DOHH2 (cell line): ENCODE measurements at regions not wholly inside any gene's neighbourhood (a gene's known extent, or its start where the extent isn't known, plus 50 kb on each side); places are given as distances from the start of the nearest gene placed in this dataset.

Source experiments
- H3F3A ChIP-seq: fragments of 200-600 bp; sonication (generic), shearing (Covaris generic); 2 replicates; pipeline ENCODE4 v1.6.0; 2016; ENCODE audit warnings: antibody characterized with exemption, mild to moderate bottlenecking; ENCODE audit not compliant: control insufficient read depth, insufficient read depth
- H3K27ac ChIP-seq: fragments of 200-600 bp; sonication (generic); 2 replicates; pipeline ENCODE4 v1.5.1; 2014; ENCODE audit warnings: low read depth, mild to moderate bottlenecking, low read length, moderate library complexity
- H3K27me3 ChIP-seq: fragments of 200-600 bp; sonication (generic); 2 replicates; pipeline ENCODE4 v1.6.1; 2014; ENCODE audit warnings: mild to moderate bottlenecking, low read length, mixed read lengths; ENCODE audit not compliant: control insufficient read depth
- H3K36me3 ChIP-seq: fragments of 200-600 bp; sonication (generic); 2 replicates; pipeline ENCODE4 v1.6.1; 2014; ENCODE audit warnings: mild to moderate bottlenecking, low read length, moderate library complexity, mixed read lengths; ENCODE audit not compliant: control insufficient read depth
- H3K4me1 ChIP-seq: fragments of 200-600 bp; sonication (generic); 2 replicates; pipeline ENCODE4 v1.6.1; 2014; ENCODE audit warnings: mild to moderate bottlenecking, low read length, mixed read lengths; ENCODE audit not compliant: control insufficient read depth
- H3K4me2 ChIP-seq: fragments of 200-600 bp; sonication (generic); 2 replicates; pipeline ENCODE4 v1.6.0; 2014; ENCODE audit warnings: mild to moderate bottlenecking, low read length, moderate library complexity
- H3K4me3 ChIP-seq: fragments of 200-600 bp; sonication (generic); 2 replicates; pipeline ENCODE4 v1.5.1; 2014; ENCODE audit warnings: mild to moderate bottlenecking, low read length, mixed read lengths
- H3K79me2 ChIP-seq: fragments of 200-600 bp; sonication (generic); 2 replicates; pipeline ENCODE4 v1.6.1; 2014; ENCODE audit warnings: mild to moderate bottlenecking, low read length, mixed read lengths; ENCODE audit not compliant: control insufficient read depth
- H3K9me2 ChIP-seq: fragments of 200-600 bp; sonication (generic); replicated peaks from 2 replicates; pipeline ENCODE4 v1.6.1; 2014; ENCODE audit warnings: mild to moderate bottlenecking, low read length, mixed read lengths; ENCODE audit not compliant: control insufficient read depth
- H3K9me3 ChIP-seq: fragments of 200-600 bp; sonication (generic); 2 replicates; pipeline ENCODE4 v1.6.1; 2014; ENCODE audit warnings: antibody characterized with exemption, low read length, mixed read lengths; ENCODE audit not compliant: control insufficient read depth, insufficient read depth
- H4K20me1 ChIP-seq: fragments of 200-600 bp; sonication (generic); 2 replicates; pipeline ENCODE4 v1.6.0; 2014; ENCODE audit warnings: low read depth, mild to moderate bottlenecking, antibody characterized with exemption, low read length, moderate library complexity; ENCODE audit not compliant: control insufficient read depth, insufficient read depth
- EZH2phosphoT487 ChIP-seq: fragments of 200-600 bp; sonication (generic); IDR thresholded peaks from 2 replicates; pipeline ENCODE4 v1.6.1; 2017; ENCODE audit warnings: borderline replicate concordance, mild to moderate bottlenecking, antibody characterized with exemption, low read length, moderate library complexity, mixed read lengths
- TF ChIP-seq, protein P1 (sequence below): fragments of 200-600 bp; sonication (generic); IDR thresholded peaks from one replicate; pipeline ENCODE4 v1.5.1; 2014; ENCODE audit warnings: antibody characterized with exemption, mild to moderate bottlenecking, low read depth, low read length; ENCODE audit not compliant: poor library complexity, severe bottlenecking

DNA sequence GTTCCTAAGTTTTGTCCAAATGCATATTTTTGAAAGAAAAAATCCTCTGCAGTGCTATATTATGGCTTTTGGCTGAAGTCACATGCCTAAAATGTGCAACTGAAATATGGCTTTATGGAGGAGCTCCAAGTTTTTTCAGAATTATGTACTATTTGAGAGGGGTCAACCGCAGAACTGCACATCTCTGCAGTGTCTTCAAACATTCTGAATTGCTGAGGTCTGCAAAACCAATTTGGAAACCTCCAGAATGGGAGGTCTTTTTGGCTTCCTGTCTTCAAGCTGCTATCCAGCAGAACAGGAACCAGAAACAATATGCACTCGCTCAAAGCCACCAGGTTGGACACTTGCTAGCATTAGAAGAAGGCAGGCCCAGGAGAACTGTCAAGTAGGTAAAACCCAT, 376.0 kb upstream of the PAPPA start:
- no peak overlapping the region for H3K4me2 ChIP-seq
- H4K20me1 ChIP-seq: no peaks in the 10 kb centered on the region
- no peaks in the 10 kb centered on the region for H3K27me3 ChIP-seq
- H3K4me1 ChIP-seq: no peaks in the 10 kb centered on the region
- no peaks in the 10 kb centered on the region for H3K9me2 ChIP-seq
- no peak overlapping the region for H3K4me3 ChIP-seq
- TF ChIP-seq, protein P1, sequence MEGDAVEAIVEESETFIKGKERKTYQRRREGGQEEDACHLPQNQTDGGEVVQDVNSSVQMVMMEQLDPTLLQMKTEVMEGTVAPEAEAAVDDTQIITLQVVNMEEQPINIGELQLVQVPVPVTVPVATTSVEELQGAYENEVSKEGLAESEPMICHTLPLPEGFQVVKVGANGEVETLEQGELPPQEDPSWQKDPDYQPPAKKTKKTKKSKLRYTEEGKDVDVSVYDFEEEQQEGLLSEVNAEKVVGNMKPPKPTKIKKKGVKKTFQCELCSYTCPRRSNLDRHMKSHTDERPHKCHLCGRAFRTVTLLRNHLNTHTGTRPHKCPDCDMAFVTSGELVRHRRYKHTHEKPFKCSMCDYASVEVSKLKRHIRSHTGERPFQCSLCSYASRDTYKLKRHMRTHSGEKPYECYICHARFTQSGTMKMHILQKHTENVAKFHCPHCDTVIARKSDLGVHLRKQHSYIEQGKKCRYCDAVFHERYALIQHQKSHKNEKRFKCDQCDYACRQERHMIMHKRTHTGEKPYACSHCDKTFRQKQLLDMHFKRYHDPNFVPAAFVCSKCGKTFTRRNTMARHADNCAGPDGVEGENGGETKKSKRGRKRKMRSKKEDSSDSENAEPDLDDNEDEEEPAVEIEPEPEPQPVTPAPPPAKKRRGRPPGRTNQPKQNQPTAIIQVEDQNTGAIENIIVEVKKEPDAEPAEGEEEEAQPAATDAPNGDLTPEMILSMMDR: no peak
- no peaks in the 10 kb centered on the region for H3K79me2 ChIP-seq
- H3K27ac ChIP-seq: no peak overlapping the region
- no peaks in the 10 kb centered on the region for H3K9me3 ChIP-seq
- H3K36me3 ChIP-seq: no peaks in the 10 kb centered on the region
- H3F3A ChIP-seq: no peaks in the 10 kb centered on the region

- no peaks in the 10 kb centered on the region for H3K4me1 ChIP-seq
- H3K9me2 ChIP-seq: no peaks in the 10 kb centered on the region
- H3K27ac ChIP-seq: no peak overlapping the region
- no peaks in the 10 kb centered on the region for H3K79me2 ChIP-seq
- TF ChIP-seq EZH2phosphoT487: no peak
- TF ChIP-seq, protein P1: no peak
- H4K20me1 ChIP-seq: no peaks in the 10 kb centered on the region
- H3F3A ChIP-seq: no peaks in the 10 kb centered on the region
- H3K9me3 ChIP-seq: no peaks in the 10 kb centered on the region
- no peak overlapping the region for H3K4me2 ChIP-seq
- H3K4me3 ChIP-seq: no peak overlapping the region
- H3K36me3 ChIP-seq: no peaks in the 10 kb centered on the region
- H3K27me3 ChIP-seq: no peaks in the 10 kb centered on the region
These were observed 372.4 kb upstream of the PAPPA start for GRCh38 chr9:115781070-115781736.

GRCh38 chr9:115786321-115786720, 367.3 kb upstream of the PAPPA start:
- Histone ChIP-seq H3K79me2 (no peaks in the 10 kb centered on the region), H3K4me2 (no peak overlapping the region), H3K4me3 (no peak overlapping the region), H3K36me3 (no peaks in the 10 kb centered on the region), H4K20me1 (no peaks in the 10 kb centered on the region), H3K4me1 (no peaks in the 10 kb centered on the region), H3K9me3 (no peaks in the 10 kb centered on the region), H3F3A (no peaks in the 10 kb centered on the region), H3K9me2 (no peaks in the 10 kb centered on the region), H3K27me3 (no peaks in the 10 kb centered on the region), H3K27ac (no peak overlapping the region)
- TF ChIP-seq, protein P1: no peak
- no peak for TF ChIP-seq EZH2phosphoT487
